ENCODE measurements at regions not wholly inside any gene's neighbourhood (a gene's known extent, or its start where the extent isn't known, plus 50 kb on each side); places are given as distances from the start of the nearest gene placed in this dataset.

DNA sequence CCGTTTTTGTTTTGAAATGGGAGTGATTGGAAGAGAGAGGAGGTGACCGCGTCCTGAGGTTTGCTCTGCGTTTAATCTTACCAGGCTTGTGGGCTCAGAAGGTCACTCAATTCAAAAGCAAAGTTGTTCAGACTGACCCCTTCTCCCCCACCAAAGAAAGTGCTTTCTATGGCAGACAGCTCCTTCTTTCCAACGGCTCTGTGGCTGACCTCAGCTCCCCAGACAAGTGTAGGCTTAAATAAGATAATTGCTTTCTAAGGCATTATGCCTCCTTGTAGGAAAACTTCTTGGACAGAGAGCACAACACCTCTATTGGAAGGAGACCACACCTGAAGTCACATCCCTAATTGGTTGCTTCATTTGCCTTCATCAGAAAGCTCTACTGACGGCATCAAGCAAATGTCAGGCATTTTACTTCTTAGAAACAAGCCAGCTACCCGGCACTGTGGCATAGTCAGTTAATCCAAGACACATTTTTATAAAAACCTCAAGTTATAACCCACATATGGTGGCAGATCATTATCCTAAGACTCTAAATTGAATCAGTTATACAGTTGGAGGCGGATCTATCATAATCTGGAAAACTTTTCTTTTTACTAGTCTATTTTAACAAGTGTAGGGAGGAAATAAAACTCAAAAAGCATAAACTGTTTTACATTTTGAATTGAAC, 94.9 kb downstream of the TMEM174 start:
- DNase-seq (ENCODE audit: low read depth in 3 of 3, low spot score in 1 of 3) = no peak

DNA sequence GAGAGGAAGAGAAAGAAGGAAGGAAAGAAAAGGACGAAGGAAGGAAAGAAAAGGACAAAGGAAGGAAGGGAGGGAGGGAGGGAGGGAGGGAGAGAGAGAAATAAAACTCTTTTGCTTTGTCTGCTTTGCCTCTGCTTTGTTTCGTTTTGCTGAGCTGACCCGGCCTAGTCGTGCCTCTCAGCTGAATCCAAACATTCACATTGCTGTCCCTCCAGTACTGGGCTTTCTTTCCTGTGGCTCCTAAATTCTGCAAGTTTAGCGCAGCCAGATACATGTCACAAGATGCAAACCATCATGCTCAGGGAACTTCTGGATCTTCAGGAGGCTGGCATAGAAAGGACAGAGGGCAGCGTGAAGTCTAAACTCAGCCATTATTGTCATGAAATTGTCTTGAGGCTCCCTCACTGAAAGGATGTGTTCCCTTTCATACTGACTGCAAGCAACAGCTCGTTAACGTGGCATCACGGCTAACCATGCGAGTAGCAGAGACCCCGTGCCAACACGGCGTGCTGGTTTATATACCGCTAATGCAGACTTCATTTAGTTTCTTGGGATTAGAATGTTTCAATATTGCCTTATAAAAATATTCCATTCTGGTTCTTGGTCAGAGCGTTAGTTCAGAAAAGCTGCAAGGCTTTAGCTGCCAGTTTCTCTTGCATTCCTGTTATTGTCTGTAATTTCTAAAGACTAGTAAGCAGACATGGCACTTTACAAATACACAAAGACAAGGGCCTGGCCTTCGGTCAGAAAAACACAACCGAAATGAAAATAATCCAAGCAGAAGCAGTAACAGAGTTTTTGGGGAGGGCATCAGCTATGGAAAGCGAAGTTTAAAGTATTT, 94.2 kb downstream of the TMEM174 start:
- no peak for DNase-seq (ENCODE audit: low read depth in 3 of 3, low spot score in 1 of 3)

DNA sequence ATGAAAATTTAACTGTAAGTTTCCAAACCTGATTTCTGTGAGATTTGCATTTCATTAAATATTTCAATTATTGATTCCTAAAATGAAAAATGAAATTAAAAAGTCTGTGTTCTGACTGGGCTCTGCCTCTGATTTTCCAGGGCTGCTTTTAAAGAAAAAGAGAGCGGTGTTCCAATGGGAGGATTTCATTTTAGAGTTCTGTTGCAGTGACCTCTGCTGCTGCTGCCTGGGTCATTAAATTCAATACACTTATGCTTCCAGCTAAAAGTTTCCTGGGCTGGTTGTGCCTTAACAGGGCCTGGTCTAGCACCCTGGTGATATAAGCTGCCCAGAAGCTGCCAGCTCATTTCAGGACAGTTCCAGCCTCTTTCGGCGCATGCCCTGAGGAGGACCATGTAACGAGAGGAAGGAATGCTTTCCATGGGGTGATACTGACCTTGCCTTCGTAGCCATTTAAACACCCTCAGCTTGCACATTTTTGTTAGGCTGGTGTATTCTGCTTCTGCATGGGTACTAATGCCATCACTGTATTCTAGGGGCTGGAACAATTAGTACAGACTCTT, 93.3 kb downstream of the TMEM174 start:
- no peak for DNase-seq (ENCODE audit: low read depth in 3 of 3, low spot score in 1 of 3)

DNA sequence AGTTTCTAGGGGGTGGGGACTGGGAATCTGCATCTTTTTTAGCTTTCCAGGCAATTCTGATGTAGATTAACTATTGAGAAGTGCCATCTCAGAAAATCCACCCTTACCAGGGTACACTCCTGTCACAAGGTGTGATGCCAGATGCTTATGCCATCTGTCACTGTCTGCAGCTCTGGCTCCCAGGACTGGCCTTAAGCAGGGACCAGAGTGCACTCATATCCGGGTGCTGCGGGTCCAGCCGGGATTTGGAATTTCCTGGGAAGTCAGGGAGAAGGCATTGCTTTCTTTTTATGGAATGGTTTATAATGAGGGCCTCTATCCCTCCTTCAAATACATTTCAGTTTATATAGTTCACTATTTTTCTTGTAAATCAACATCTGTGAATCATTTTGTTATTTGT, 92.6 kb downstream of the TMEM174 start:
- no peak for DNase-seq (ENCODE audit: low read depth in 3 of 3, low spot score in 1 of 3)

DNA sequence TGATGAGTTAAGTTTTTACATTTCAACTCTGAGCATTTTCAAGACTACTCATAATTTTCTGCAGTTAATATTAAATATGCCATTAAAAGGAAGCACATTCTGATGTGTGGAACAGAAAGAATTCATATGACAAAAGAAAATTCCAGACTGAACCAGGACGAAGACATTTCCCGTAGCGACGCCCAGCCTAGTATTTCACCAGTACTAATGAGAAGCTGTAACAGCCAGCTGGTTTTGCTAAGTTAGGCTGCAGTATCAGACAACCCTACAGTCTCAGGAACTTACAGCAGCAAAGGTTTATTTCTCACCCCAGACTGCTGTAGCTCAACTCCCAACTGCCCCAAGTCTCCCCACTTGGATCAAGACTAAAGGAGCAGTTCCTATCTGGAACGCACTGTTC, 91.6 kb downstream of the TMEM174 start:
- DNase-seq (ENCODE audit: low read depth in 3 of 3, low spot score in 1 of 3) = no peak

DNA sequence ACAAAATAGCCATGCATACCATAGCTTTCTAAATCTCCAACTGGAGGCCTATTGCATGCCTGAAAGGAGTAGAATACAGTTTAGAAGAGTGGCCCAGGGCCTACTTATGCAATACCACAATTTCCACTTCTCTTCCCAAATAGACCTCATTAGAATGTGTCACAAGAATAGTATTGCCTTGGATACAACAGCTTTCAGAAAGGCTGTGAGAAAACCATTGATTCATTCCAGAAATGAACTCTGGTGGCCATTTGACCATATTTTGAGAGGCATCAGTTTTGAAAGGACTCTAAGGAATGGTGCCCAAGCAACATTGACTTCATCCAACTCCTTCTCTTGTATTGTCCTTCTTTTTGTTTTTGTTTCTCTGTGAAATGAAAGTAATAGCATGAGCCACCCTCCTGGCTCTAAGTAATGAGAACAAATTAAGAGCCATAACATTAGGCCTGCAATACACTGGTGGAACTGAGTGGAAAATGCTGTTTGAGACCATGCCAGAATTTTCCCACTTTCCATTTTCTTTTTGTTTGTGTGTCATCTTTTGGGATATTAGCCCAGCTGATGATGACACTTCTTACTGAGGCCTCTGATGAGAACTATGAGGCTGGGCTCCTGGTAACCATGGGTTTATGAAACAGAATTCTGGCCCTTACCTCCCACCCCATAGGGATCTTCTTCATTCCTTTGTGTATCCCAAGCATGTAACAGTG, 90.2 kb downstream of the TMEM174 start:
- DNase-seq (ENCODE audit: low read depth in 3 of 3, low spot score in 1 of 3) = no peak

DNA sequence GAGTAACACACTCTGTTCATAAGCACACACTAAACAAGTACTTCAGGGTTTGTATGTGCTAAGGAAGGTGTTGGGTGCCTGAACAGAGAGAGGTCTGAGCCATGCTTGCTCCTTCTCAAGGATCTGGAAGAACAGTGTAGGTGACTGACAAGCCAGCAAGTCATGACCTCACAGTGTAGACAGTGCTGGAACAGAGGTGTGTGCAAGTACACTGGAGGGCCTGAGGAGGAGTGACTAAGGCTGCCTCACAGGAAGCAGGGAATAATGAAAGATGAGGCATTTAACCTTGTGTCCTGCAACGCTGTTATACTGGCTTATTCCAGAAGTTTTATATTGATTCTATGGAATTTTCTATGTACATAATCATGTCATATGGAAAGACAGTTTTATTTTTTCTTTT, 83.9 kb downstream of the TMEM174 start:
- no peak for DNase-seq (ENCODE audit: low read depth in 3 of 3, low spot score in 1 of 3)

DNA sequence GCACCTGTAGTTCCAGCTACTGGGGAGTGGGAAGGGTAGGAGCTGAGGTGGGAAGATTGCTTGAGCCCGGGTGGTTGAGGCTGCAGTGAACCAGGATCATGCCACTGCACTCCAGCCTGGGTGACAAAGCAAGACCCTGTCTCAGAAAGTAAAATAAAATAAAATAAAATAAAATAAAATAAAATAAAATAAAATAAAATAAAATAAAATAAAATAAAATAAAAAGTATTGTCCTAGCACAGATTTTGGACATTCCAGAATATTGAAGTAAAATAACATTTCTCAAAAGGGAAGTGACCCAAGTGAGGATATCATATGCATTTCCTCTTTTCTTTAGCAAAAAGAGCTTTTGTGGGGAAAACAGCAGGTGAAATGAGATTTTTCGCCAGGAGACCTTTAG, 83.5 kb downstream of the TMEM174 start:
- DNase-seq (ENCODE audit: low read depth in 3 of 3, low spot score in 1 of 3) = no peak

DNA sequence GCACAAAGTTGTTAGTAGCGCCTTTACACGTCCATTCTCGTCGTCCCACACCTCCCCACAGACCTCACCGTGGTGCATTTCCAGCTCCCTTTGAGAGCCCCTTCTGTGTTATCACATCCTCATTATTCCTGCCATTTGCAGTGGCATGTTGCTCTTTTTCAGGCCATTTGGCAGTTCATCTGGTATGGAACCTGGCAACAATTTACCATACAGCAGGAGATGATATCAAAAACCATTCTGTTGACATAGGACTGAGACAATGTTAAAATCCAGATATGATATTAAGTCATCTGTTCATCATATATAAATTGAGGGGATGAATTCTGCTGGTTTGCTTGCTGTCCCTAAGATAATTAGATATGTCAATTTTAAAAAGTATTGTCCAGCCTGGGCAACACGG, 83.0 kb downstream of the TMEM174 start:
- DNase-seq (ENCODE audit: low read depth in 3 of 3, low spot score in 1 of 3) = no peak

DNA sequence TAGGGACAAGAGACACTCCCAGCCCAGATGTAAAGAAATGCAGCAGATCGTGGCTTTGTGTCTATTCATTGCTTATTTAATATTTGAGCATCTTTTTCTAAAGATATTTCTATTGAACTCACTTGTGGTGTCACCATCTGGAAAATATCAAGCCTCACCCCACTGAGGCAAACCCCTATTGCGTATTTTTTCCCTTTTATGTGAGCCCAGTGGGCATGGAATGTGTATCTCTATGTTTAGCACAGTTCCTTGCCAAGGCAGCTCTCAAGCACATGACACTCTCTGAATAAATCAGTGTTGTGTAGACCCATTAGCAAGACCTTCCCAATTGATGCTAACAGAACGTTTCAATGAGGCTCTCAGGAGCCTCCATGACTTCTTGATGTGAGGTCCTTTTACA, 81.6 kb downstream of the TMEM174 start:
- no peak for DNase-seq (ENCODE audit: low read depth in 3 of 3, low spot score in 1 of 3)

DNA sequence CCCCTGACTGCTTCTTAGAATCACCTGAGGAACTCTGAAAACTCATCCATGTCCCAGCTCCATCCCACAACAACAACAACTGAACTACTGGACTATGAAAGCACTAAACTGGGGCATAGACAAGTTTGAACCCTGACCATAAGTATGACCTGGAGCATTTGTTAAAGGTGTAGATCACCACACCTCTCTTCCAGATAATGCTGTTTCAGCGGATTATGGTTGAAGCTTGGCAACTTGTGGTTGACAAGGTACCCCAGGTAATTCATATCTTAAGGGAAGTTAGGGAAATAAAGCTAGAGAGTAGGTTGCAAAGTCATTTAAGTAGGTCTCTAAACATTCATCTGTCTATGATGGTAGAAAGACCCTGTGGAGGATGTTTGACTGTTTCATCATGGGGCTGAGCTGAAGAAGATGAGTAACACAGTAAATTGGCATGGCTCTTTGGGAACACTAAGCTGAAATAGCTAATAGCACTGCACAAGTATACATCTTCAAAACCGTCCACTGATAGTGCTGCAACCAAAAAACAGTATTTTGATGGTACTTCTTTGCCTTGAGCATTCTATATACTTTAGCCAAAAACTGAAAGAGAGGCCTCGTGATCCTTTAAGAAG, 80.2 kb downstream of the TMEM174 start:
- DNase-seq (ENCODE audit: low read depth in 3 of 3, low spot score in 1 of 3) = no peak

DNA sequence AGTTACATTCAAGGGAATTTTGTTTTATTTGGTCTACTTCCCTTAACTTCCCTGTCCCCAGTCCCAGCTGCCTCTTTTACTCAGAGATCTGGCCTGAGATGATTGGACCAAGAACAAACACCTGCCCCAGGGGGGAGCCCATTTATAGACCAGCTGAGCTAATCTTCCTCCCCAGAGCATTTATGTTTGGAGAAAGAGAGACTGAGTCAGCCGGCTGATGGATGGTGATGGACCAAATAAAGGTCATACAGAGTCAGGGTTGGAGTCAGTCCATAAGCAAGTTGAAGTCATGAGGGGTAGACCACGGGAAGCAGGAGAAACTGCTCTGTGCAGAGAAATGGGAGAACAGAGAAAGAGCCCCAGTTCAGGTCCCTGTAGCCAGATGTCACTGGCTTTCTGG, 77.7 kb downstream of the TMEM174 start:
- DNase-seq (ENCODE audit: low read depth in 3 of 3, low spot score in 1 of 3) = no peak

DNA sequence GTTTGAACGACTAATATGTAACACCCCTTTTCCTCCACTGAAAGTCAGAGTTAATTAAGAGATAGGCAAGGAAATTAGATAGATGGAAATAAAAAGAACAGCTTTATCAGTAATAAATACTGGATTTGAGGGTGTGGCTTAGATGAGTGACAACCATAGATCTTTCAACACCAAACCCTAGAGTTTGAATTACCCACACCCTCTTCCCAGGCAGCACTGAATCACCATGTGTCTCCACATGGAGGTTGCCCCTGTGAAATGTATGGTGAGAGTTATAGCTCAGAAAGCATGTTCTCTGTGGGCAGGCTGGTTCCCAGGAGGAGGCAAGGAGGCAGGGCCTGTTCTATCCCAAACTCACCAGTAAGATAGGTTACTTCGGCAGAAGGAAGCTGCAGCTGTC, 69.7 kb downstream of the TMEM174 start:
- DNase-seq (ENCODE audit: low read depth in 3 of 3, low spot score in 1 of 3) = no peak

DNA sequence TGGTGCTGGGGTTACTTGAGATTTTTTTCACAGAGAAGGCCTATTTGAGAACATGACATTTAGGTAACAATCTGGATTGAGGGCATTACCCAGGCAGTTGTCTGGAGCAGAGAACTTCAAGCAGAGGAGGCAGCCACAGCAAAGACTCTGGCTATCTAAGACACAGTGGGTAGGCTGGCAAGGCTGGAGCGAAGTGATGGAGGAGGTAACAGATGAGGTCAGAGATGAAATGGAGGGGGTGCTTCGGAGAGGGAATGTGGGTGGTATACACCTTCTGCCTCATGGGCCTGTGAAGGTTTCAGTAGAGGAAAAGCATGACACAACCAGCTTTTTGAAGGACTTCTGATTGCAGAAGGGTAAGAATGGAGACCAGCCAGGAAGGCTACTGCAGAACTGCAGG, 65.9 kb downstream of the TMEM174 start:
- DNase-seq (ENCODE audit: low read depth in 3 of 3, low spot score in 1 of 3) = no peak

DNA sequence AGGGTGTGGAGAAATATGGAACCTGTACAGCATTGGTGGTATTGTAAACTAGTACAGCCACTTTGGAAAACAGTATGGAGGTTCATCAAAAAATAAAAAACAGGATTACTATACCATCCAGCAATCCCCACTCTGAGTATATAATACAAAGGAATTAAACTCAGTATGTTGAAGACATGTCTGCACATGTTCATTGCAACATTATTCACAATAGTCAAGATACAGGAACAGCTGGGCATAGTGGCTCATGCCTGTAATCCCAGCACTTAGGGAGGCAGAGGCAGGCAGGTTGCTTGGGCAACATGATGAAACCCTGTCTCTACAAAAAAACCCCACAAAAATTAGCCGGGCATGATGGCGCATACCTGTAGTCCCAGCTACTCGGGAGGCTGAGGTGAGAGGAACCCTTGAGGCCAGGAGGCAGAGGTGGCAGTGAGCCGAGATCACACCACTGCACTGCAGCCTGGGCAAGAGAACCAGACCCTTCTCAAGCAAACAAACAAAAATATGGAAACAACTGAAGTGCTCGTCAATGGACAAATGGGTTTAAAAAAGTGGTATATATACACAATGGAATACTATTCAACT, 63.6 kb downstream of the TMEM174 start:
- no peak for DNase-seq (ENCODE audit: low read depth in 3 of 3, low spot score in 1 of 3)

DNA sequence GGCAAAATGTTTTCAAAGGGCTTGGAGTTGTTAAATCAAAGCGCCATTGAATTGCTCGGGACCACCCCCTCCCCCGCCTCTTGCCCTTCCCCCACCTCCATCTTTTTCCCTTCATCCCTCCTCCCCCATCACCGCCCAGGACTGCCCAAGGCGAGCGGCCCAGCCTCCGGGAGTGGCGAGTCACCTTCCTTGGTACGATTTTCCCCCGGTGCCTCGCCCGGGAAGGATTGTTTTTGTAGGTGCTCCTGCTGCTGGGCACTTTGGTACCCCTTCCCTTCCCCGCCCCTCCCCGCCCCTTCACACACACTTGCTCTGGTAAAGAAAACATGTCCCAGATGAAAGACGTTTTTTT, 61.2 kb downstream of the TMEM174 start:
- no peak for DNase-seq (ENCODE audit: low read depth in 3 of 3, low spot score in 1 of 3)

DNA sequence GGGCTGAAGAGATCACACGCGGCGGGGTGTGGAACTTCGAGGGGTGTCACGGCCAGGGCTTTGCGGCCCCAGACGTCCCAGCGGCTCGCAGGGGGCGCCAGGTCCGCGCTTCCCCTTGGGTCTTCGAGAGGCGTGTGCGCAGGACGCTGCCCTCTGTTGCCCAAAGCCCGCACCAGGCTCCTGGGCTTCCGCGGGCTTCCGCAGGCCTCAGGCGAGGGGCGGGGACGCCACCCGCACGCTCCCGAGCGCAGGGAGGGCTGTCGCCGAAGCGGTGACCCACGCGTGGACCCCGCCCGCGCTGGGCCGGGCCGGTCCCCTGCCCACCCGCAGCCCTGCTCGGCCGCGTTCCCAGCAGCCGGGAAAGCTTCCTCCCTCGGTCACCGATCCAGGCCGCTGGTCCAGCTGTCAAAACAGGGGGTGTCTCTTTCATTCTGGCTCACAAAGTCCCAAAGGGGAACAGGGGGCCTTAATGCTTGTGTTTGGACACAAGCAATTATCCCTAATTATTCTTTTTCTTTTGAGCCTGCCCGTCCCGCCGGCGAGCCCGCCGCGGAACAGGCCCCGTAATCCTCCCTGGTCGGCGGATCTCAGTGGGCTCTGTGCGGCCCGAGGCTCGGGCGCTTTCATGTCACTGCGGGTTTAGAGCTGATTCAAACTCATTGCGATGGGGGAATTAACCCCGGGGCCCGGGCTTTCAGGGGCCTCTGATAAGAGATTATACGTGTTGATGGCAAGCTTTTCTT, 60.6 kb downstream of the TMEM174 start:
- no peak for DNase-seq (ENCODE audit: low read depth in 3 of 3, low spot score in 1 of 3)

DNA sequence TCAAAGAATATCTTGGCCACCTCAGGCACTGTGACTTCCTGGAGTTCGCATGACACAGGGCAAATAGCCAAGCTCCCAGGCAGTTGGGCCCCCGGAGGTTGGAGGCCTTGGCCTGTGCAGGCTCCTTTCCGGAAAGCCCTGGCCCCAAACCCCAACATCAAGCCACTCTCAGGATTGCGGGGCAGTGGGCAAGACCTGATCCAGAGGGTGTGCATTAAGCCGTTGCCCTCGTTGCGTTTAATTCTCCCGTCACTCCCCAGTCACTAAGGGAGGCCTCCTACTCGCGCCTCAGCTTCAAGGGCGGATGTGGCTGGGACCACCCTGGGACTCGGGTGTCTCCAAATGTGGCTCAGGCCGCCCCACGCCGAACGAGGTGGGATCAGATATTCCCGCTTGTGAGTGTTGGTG, 60.1 kb downstream of the TMEM174 start:
- DNase-seq (ENCODE audit: low read depth in 3 of 3, low spot score in 1 of 3) = no peak

DNA sequence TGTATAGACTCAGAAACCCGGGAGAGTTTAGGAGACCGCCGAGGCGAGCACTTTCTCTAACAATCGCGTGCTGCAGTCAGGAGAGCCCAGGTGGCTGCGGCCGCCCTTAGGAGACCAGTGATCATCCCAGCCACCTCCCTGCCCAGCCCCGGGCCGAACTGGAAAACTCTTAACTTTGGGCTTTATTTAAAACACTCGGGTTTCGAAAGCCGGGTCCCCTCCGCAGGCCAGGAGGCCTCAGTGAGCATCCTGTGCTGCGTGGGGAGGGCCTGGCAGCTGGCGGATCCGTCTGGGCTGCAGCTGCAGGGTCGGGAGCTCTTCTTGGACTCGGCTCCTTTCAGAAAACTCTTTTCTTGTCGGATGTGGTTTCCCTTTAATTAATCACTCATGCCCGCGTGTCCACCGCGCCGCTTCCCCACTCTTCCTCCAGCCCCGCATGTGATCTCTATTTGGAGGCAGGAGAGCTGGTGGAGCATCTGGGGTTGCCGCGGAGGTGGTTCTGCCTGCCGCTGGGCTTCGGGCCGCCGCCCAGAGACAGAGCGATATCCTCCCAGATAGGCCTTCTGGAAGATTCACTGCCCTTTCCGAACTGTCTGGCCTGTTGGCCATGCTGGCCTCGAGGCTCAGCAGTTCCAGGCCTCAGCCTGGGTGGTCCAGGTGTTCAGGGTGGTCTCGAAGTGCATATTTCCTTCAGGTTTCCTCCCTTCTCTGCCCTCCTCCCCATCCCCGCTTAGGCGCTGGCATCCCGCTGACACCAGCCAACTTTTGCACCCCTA, 59.5 kb downstream of the TMEM174 start:
- no peak for DNase-seq (ENCODE audit: low read depth in 3 of 3, low spot score in 1 of 3)

Measured in stimulated activated CD4-positive, alpha-beta T cell treated with anti-CD3 and anti-CD28 coated beads, TNF-alpha, amount 100 ng/mL, for 1 hour (primary cell).